HG03558 (cell line): ENCODE measurements at regions not wholly inside any gene's neighbourhood (a gene's known extent, or its start where the extent isn't known, plus 50 kb on each side); places are given as distances from the start of the nearest gene placed in this dataset.
"Not testable (repeated sequence)": the region's sequence is repeated elsewhere in the genome, so short reads cannot be mapped to it uniquely, and the experiment has no call there.

Experiments used
- ATAC-seq: cut with Tn5 transposase; IDR thresholded peaks from one replicate; pipeline ENCODE4 v1.9.1; 2021; ENCODE audit warnings: moderate number of reproducible peaks; ENCODE audit not compliant: unreplicated experiment; ENCODE audit errors: extremely low read depth

- ATAC-seq = not testable (repeated sequence)
Observed at GRCh38 chr3:191078913-191079312, 120.1 kb upstream of the OSTN start.

- ATAC-seq = no peak
Observed at GRCh38 chr3:191076903-191077552, 122.0 kb upstream of the OSTN start.

GRCh38 chr3:191074511-191074910 is 124.5 kb upstream of the OSTN start:
- ATAC-seq = no peak

GRCh38 chr3:191070762-191071403 is 128.2 kb upstream of the OSTN start:
- ATAC-seq = no peak

- no peak for ATAC-seq
Observed at GRCh38 chr3:191070201-191070600, 128.8 kb upstream of the OSTN start.

- ATAC-seq = no peak
Observed at GRCh38 chr3:191068946-191069813, 129.9 kb upstream of the OSTN start.

- no peak for ATAC-seq
Observed at GRCh38 chr3:191066669-191067068, 132.4 kb upstream of the OSTN start.

GRCh38 chr3:191065181-191065805 is 133.7 kb upstream of the OSTN start:
- no peak for ATAC-seq

- ATAC-seq = no peak
Observed at GRCh38 chr3:191051037-191051436, 148.0 kb upstream of the OSTN start.

- ATAC-seq = no peak
Observed at GRCh38 chr3:191047930-191048329, 151.1 kb upstream of the OSTN start.

GRCh38 chr3:191030929-191031328 is 168.1 kb upstream of the OSTN start:
- no peak for ATAC-seq

GRCh38 chr3:191030491-191030890 is 168.0 kb upstream of the GMNC start:
- no peak for ATAC-seq

- ATAC-seq = no peak
Observed at GRCh38 chr3:191026746-191027145, 164.3 kb upstream of the GMNC start.

GRCh38 chr3:191020730-191021396 is 158.4 kb upstream of the GMNC start:
- ATAC-seq = no peak

- no peak for ATAC-seq
Observed at GRCh38 chr3:191019855-191020254, 157.4 kb upstream of the GMNC start.

GRCh38 chr3:191015960-191016359 is 153.5 kb upstream of the GMNC start:
- ATAC-seq = not testable (repeated sequence)

- no peak for ATAC-seq
Observed at GRCh38 chr3:191008074-191008473, 145.6 kb upstream of the GMNC start.

- no peak for ATAC-seq
Observed at GRCh38 chr3:191005790-191006189, 143.3 kb upstream of the GMNC start.

- no peak for ATAC-seq
Observed at GRCh38 chr3:191003742-191004141, 141.2 kb upstream of the GMNC start.

GRCh38 chr3:190996181-190996775 is 133.8 kb upstream of the GMNC start:
- no peak for ATAC-seq
